Thyroid gland (tissue), 4 donors: ENCODE measurements at regions not wholly inside any gene's neighbourhood (a gene's known extent, or its start where the extent isn't known, plus 50 kb on each side); places are given as distances from the start of the nearest gene placed in this dataset.
A peak's percentile ranks its signal among the peaks of the same experiment; 100 is the strongest.
"Not testable (repeated sequence)": the region's sequence is repeated elsewhere in the genome, so short reads cannot be mapped to it uniquely, and the experiment has no call there.

Experiments
- DNase-seq, 2 donors: peaks; one replicate each; pipeline ENCODE4 v3.0.0-alpha.2; 2019
- H3K27ac ChIP-seq, 3 donors: fragments of 200-600 bp; sonication (generic); 1 replicate in 2 of 3; 2 replicates in 1 of 3; pipeline ENCODE4 v1.5.1; 2016 to 2019; ENCODE audit warnings: mild to moderate bottlenecking in 1 of 3, moderate library complexity in 1 of 3
- H3K27me3 ChIP-seq: fragments of 200-600 bp; sonication (generic); one replicate; pipeline ENCODE4 v1.5.1; 2019
- H3K36me3 ChIP-seq, 2 donors: fragments of 200-600 bp; sonication (generic); one replicate each; pipeline ENCODE4 v1.5.1; 2016 to 2019
- H3K4me1 ChIP-seq, 2 donors: fragments of 200-600 bp; sonication (generic); one replicate each; pipeline ENCODE4 v1.5.1; 2017 to 2019
- H3K4me3 ChIP-seq, 3 donors: fragments of 200-600 bp; sonication (generic); replicated peaks in 1 of 3; 1 replicate in 2 of 3; 2 replicates in 1 of 3; pipeline ENCODE4 v1.5.1; 2016; ENCODE audit warnings: mild to moderate bottlenecking in 1 of 3
- H3K9me3 ChIP-seq: fragments of 200-600 bp; sonication (generic); one replicate; pipeline ENCODE4 v1.5.1; 2017
- POLR2A ChIP-seq, 2 donors: fragments of 450-650 bp; IDR thresholded peaks; one replicate each; pipeline ENCODE4 v1.6.1; 2017; ENCODE audit warnings: antibody characterized with exemption in 2 of 2, mild to moderate bottlenecking in 2 of 2, moderate library complexity in 1 of 2
- WGBS, 2 donors: methylation state at CpG; one replicate each; pipeline ENCODE4 v1.1.5; 2017; 5-methylcytosine and 5-hydroxymethylcytosine counted together
- intact Hi-C: fragments of 100-400 bp; cut with DNase I; formaldehyde crosslinking; loops from one replicate; pipeline ENCODE4 v1.15.1; 2023
- TF ChIP-seq, protein P1 (sequence below), 6 experiments: fragments of 200-600 bp in 3 of 6; fragments of 450-650 bp in 3 of 6; sonication (generic) in 3 of 6; IDR thresholded peaks; one replicate each; pipeline ENCODE4 v1.5.1; 2016 to 2019; ENCODE audit warnings: antibody characterized with exemption in 6 of 6, mild to moderate bottlenecking in 2 of 6, inconsistent platforms in 1 of 6, moderate library complexity in 1 of 6

- intact Hi-C loops: no loop called here
- 89 to 92% methylated on average over 6 of the region's 6 CpGs for WGBS, 2 donors
- Histone ChIP-seq H3K27me3 (no peaks in the 10 kb centered on the region), H3K4me1 (no peaks in the 10 kb centered on the region), H3K36me3 (no peaks in the 10 kb centered on the region), H3K9me3 (no peaks in the 10 kb centered on the region), H3K27ac (no peak overlapping the region), H3K4me3 (no peak overlapping the region)
- DNase-seq: no peak
- TF ChIP-seq POLR2A (IDR thresholded peaks at IDR 0.05): no peak
- TF ChIP-seq, protein P1, sequence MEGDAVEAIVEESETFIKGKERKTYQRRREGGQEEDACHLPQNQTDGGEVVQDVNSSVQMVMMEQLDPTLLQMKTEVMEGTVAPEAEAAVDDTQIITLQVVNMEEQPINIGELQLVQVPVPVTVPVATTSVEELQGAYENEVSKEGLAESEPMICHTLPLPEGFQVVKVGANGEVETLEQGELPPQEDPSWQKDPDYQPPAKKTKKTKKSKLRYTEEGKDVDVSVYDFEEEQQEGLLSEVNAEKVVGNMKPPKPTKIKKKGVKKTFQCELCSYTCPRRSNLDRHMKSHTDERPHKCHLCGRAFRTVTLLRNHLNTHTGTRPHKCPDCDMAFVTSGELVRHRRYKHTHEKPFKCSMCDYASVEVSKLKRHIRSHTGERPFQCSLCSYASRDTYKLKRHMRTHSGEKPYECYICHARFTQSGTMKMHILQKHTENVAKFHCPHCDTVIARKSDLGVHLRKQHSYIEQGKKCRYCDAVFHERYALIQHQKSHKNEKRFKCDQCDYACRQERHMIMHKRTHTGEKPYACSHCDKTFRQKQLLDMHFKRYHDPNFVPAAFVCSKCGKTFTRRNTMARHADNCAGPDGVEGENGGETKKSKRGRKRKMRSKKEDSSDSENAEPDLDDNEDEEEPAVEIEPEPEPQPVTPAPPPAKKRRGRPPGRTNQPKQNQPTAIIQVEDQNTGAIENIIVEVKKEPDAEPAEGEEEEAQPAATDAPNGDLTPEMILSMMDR (IDR thresholded peaks at IDR 0.05): no peak
These were observed 447.0 kb downstream of the SHISA9 start for GRCh38 chr16:13348416-13348815.

DNA sequence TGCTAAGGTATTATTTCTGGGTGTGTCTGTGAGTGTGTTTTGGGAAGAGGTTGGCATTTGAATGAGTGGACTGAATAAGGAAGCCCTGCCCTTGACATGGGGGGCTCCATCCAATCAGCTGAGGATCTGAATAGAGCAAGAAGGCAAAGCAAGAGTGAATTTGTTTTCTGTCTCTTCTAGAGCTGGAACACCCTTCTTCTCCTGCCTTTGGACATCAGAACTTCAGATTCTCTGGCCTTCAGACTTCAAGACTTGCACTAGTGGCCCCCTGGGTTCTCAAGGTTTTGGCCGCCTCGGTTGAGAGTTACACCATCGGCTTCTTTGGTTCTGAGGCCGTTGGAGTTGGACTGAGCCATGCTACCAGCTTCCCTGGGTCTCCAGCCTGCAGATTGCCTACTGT, 448.6 kb downstream of the SHISA9 start:
- Histone ChIP-seq H3K36me3 (no peaks in the 10 kb centered on the region), H3K27ac (no peak overlapping the region), H3K4me1 (no peaks in the 10 kb centered on the region), H3K4me3 (no peak overlapping the region), H3K27me3 (no peaks in the 10 kb centered on the region), H3K9me3 (no peaks in the 10 kb centered on the region)
- TF ChIP-seq, protein P1 (IDR thresholded peaks at IDR 0.05): no peak
- intact Hi-C loops: no loop called here
- WGBS, 2 donors: 92 to 94% methylated on average over 4 of the region's 4 CpGs
- DNase-seq: no peak

DNA sequence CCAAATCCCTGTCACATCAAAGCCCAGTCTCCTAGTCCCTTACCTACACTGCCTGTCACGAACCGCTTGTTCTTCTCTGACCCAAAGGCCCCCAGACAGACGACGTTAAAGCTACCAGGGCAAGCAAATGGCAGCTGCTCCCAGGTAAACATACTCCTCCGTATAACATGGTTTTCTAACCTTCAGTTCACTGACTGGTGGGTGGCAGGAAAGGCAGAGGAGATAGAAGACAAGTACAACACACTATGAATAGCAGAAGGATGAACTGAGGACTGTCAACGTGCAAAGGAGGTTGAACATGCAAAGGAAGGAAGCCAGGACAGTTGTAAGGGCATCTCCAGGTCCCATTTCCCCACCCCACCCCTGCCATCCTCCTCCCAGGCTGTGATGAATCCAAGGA, 449.8 kb downstream of the SHISA9 start:
- DNase-seq: no peak
- intact Hi-C loops: no loop called here
- no peak for TF ChIP-seq POLR2A (IDR thresholded peaks at IDR 0.05)
- TF ChIP-seq, protein P1 (IDR thresholded peaks at IDR 0.05): no peak
- H3K27me3 ChIP-seq: no peaks in the 10 kb centered on the region
- no peaks in the 10 kb centered on the region for H3K9me3 ChIP-seq
- no peak overlapping the region for H3K27ac ChIP-seq
- H3K36me3 ChIP-seq: no peaks in the 10 kb centered on the region
- 70 to 74% methylated on average over 6 of the region's 6 CpGs for WGBS, 2 donors
- H3K4me1 ChIP-seq: no peaks in the 10 kb centered on the region
- no peak overlapping the region for H3K4me3 ChIP-seq

- H3K27me3 ChIP-seq: no peaks in the 10 kb centered on the region
- DNase-seq: peak; percentile 4 to 29
- TF ChIP-seq, protein P1 (IDR thresholded peaks at IDR 0.05): peak in 1 of 6 experiments; percentile 15
- no peak for TF ChIP-seq POLR2A (IDR thresholded peaks at IDR 0.05)
- H3K4me3 ChIP-seq: no peak overlapping the region
- 53 to 58% methylated on average over 4 of the region's 4 CpGs for WGBS, 2 donors
- H3K36me3 ChIP-seq: no peaks in the 10 kb centered on the region
- H3K9me3 ChIP-seq: no peaks in the 10 kb centered on the region
- no peak overlapping the region for H3K27ac ChIP-seq
- H3K4me1 ChIP-seq: no peaks in the 10 kb centered on the region
- intact Hi-C loops: no loop called here
These were observed 450.3 kb downstream of the SHISA9 start for GRCh38 chr16:13351601-13352217.

GRCh38 chr16:13352796-13353195, 451.4 kb downstream of the SHISA9 start:
- H3K9me3 ChIP-seq, intact Hi-C loops, H3K27ac ChIP-seq, H3K36me3 ChIP-seq, H3K4me1 ChIP-seq, DNase-seq, H3K27me3 ChIP-seq, H3K4me3 ChIP-seq: not testable (repeated sequence)
- WGBS, 2 donors: 70 to 75% methylated on average over 7 of the region's 7 CpGs

GRCh38 chr16:13357842-13358241, 456.4 kb downstream of the SHISA9 start:
- H3K4me3 ChIP-seq, H3K27me3 ChIP-seq, DNase-seq, H3K36me3 ChIP-seq, H3K9me3 ChIP-seq, H3K27ac ChIP-seq, H3K4me1 ChIP-seq, intact Hi-C loops: not testable (repeated sequence)
- WGBS, 2 donors: 86 to 91% methylated on average over 4 of the region's 4 CpGs
